Upper lobe of right lung (tissue), 1 donor: ENCODE measurements at regions not wholly inside any gene's neighbourhood (a gene's known extent, or its start where the extent isn't known, plus 50 kb on each side); places are given as distances from the start of the nearest gene placed in this dataset.

ENCODE experiments used
- ATAC-seq: fragments of 200-7000 bp; cut with Tn5 transposase; one replicate; pipeline ENCODE4 v1.9.1; 2020; ENCODE audit warnings: mild to moderate bottlenecking, moderate library complexity
- DNase-seq: peaks from one replicate; pipeline ENCODE4 v3.0.0-alpha.2; 2020
- H3K27ac ChIP-seq: fragments of 200-600 bp; one replicate; pipeline ENCODE4 v1.8.0; 2022
- H3K27me3 ChIP-seq: fragments of 200-600 bp; one replicate; pipeline ENCODE4 v1.8.0; 2022; ENCODE audit warnings: mild to moderate bottlenecking
- H3K36me3 ChIP-seq: fragments of 200-600 bp; one replicate; pipeline ENCODE4 v1.8.0; 2022
- H3K4me1 ChIP-seq: fragments of 200-600 bp; one replicate; pipeline ENCODE4 v1.8.0; 2022
- H3K4me3 ChIP-seq: fragments of 200-600 bp; one replicate; pipeline ENCODE4 v1.8.0; 2022; ENCODE audit warnings: mild to moderate bottlenecking
- H3K9me3 ChIP-seq: fragments of 200-600 bp; one replicate; pipeline ENCODE4 v1.8.0; 2022
- CTCF ChIP-seq: fragments of 200-600 bp; IDR thresholded peaks from one replicate; pipeline ENCODE4 v1.8.0; 2022; ENCODE audit warnings: antibody characterized with exemption
- intact Hi-C: fragments of 100-400 bp; cut with DNase I; formaldehyde crosslinking; loops from one replicate; pipeline ENCODE4 v1.11.0; 2022
- donor health status: DM: no; HTN: yes; CAD: no; lungs with severe emphysema.

- DNase-seq (no peak), ATAC-seq (no peak)
- intact Hi-C loops, result no loop called here
- Histone ChIP-seq H3K9me3 (no peaks in the 10 kb centered on the region), H3K27ac (no peak overlapping the region), H3K36me3 (no peaks in the 10 kb centered on the region), H3K4me1 (no peaks in the 10 kb centered on the region), H3K27me3 (no peaks in the 10 kb centered on the region), H3K4me3 (no peak overlapping the region)
- no peak for TF ChIP-seq CTCF
Measured at GRCh38 chr3:191770541-191770940, 309.6 kb downstream of the PYDC2 start.

GRCh38 chr3:191774485-191774884 lies 313.5 kb downstream of the PYDC2 start:
- no peaks in the 10 kb centered on the region for H3K36me3 ChIP-seq
- no peak overlapping the region for H3K27ac ChIP-seq
- DNase-seq, result no peak
- H3K4me1 ChIP-seq, result no peaks in the 10 kb centered on the region
- intact Hi-C loops, result no loop called here
- no peak for ATAC-seq
- no peaks in the 10 kb centered on the region for H3K9me3 ChIP-seq
- no peak for TF ChIP-seq CTCF
- no peaks in the 10 kb centered on the region for H3K27me3 ChIP-seq
- H3K4me3 ChIP-seq, result no peak overlapping the region

- no peaks in the 10 kb centered on the region for H3K36me3 ChIP-seq
Measured at GRCh38 chr3:191775451-191776233, 314.7 kb downstream of the PYDC2 start.

GRCh38 chr3:191781044-191781443 lies 320.1 kb downstream of the PYDC2 start:
- TF ChIP-seq CTCF, result no peak
- H3K4me1 ChIP-seq, result no peaks in the 10 kb centered on the region
- DNase-seq (no peak), ATAC-seq (no peak)
- intact Hi-C loops, result no loop called here
- no peaks in the 10 kb centered on the region for H3K9me3 ChIP-seq
- no peaks in the 10 kb centered on the region for H3K36me3 ChIP-seq
- H3K27ac ChIP-seq, result no peak overlapping the region
- H3K4me3 ChIP-seq, result no peak overlapping the region
- no peaks in the 10 kb centered on the region for H3K27me3 ChIP-seq

More at GRCh38 chr3:191775451-191776233, 314.7 kb downstream of the PYDC2 start:
- Histone ChIP-seq H3K4me1 (no peaks in the 10 kb centered on the region), H3K27ac (no peak overlapping the region), H3K9me3 (no peaks in the 10 kb centered on the region), H3K27me3 (no peaks in the 10 kb centered on the region), H3K4me3 (no peak overlapping the region)
- no peak for DNase-seq
- ATAC-seq, result no peak
- no peak for TF ChIP-seq CTCF
- intact Hi-C loops, result no loop called here

GRCh38 chr3:191783024-191783423 lies 322.1 kb downstream of the PYDC2 start:
- DNase-seq, result no peak
- no peak overlapping the region for H3K27ac ChIP-seq
- TF ChIP-seq CTCF, result no peak
- no peak for ATAC-seq
- H3K27me3 ChIP-seq, result no peaks in the 10 kb centered on the region
- no peaks in the 10 kb centered on the region for H3K4me1 ChIP-seq
- no peak overlapping the region for H3K4me3 ChIP-seq
- intact Hi-C loops, result no loop called here
- no peaks in the 10 kb centered on the region for H3K9me3 ChIP-seq
- no peaks in the 10 kb centered on the region for H3K36me3 ChIP-seq
